MM.1S (cell line): ENCODE measurements at regions not wholly inside any gene's neighbourhood (a gene's known extent, or its start where the extent isn't known, plus 50 kb on each side); places are given as distances from the start of the nearest gene placed in this dataset.

Experiments
- DNase-seq: peaks from one replicate; pipeline ENCODE4 v3.0.0-alpha.2; 2015
- H2AFZ ChIP-seq: fragments of 300-600 bp; sonication (generic); 2 replicates; pipeline ENCODE4 v1.6.0; 2016; ENCODE audit warnings: antibody characterized with exemption, low read length
- H3F3A ChIP-seq: fragments of 300-600 bp; sonication (generic); 2 replicates; pipeline ENCODE4 v1.6.1; 2016; ENCODE audit warnings: mild to moderate bottlenecking, antibody characterized with exemption, low read length, moderate library complexity, mixed read lengths; ENCODE audit not compliant: insufficient read depth
- H3K27ac ChIP-seq: fragments of 300-600 bp; sonication (generic); 2 replicates; pipeline ENCODE4 v1.5.1; 2016; ENCODE audit warnings: mild to moderate bottlenecking, low read length
- H3K27me3 ChIP-seq: fragments of 300-600 bp; sonication (generic); replicated peaks from 2 replicates; pipeline ENCODE4 v1.6.0; 2016; ENCODE audit warnings: low read length; ENCODE audit not compliant: insufficient read depth
- H3K36me3 ChIP-seq: fragments of 300-600 bp; sonication (generic); replicated peaks from 2 replicates; pipeline ENCODE4 v1.6.1; 2016; ENCODE audit warnings: mild to moderate bottlenecking, low read length, mixed read lengths; ENCODE audit not compliant: insufficient read depth
- H3K4me1 ChIP-seq: fragments of 300-600 bp; sonication (generic); 2 replicates; pipeline ENCODE4 v1.6.1; 2016; ENCODE audit warnings: low read length, mixed read lengths
- H3K4me2 ChIP-seq: fragments of 300-600 bp; sonication (generic); 2 replicates; pipeline ENCODE4 v1.6.0; 2016; ENCODE audit warnings: low read depth, low read length
- H3K4me3 ChIP-seq: fragments of 300-600 bp; sonication (generic); 2 replicates; pipeline ENCODE4 v1.5.1; 2016; ENCODE audit warnings: low read length, mixed read lengths
- H3K79me2 ChIP-seq: fragments of 300-600 bp; sonication (generic); 2 replicates; pipeline ENCODE4 v1.6.1; 2016; ENCODE audit warnings: mixed run types, low read length, mixed read lengths
- H3K9ac ChIP-seq: fragments of 300-600 bp; sonication (generic); 2 replicates; pipeline ENCODE4 v1.6.1; 2016; ENCODE audit warnings: low read length, mixed read lengths
- H3K9me2 ChIP-seq: fragments of 300-600 bp; sonication (generic); replicated peaks from 2 replicates; pipeline ENCODE4 v1.6.1; 2016; ENCODE audit warnings: mild to moderate bottlenecking, low read length, mixed read lengths; ENCODE audit not compliant: insufficient read depth
- H3K9me3 ChIP-seq: fragments of 300-600 bp; sonication (generic); replicated peaks from 2 replicates; pipeline ENCODE4 v1.6.1; 2016; ENCODE audit warnings: mild to moderate bottlenecking, low read length, mixed read lengths; ENCODE audit not compliant: insufficient read depth
- H4K20me1 ChIP-seq: fragments of 300-600 bp; sonication (generic); 2 replicates; pipeline ENCODE4 v1.6.1; 2016; ENCODE audit warnings: mild to moderate bottlenecking, low read length, moderate library complexity, mixed read lengths; ENCODE audit not compliant: insufficient read depth
- CTCF ChIP-seq: fragments of 300-600 bp; sonication (generic); IDR thresholded peaks from 2 replicates; pipeline ENCODE4 v1.5.1; 2016; ENCODE audit warnings: antibody characterized with exemption, low read length, mixed read lengths
- EZH2 ChIP-seq: fragments of 300-600 bp; sonication (generic); optimal IDR thresholded peaks from 2 replicates; pipeline ENCODE3; 2017; ENCODE audit warnings: low read depth, mild to moderate bottlenecking, antibody characterized with exemption, low read length, mixed read lengths
- EZH2phosphoT487 ChIP-seq: fragments of 300-600 bp; sonication (generic); IDR thresholded peaks from 2 replicates; pipeline ENCODE4 v1.6.1; 2018; ENCODE audit warnings: antibody characterized with exemption, low read length

- no peak for DNase-seq
- H3K79me2 ChIP-seq = no peaks in the 10 kb centered on the region
- no peak overlapping the region for H2AFZ ChIP-seq
- no peaks in the 10 kb centered on the region for H3K36me3 ChIP-seq
- H3K27me3 ChIP-seq = no peaks in the 10 kb centered on the region
- no peak for TF ChIP-seq EZH2phosphoT487
- TF ChIP-seq EZH2 = no peak
- no peak for TF ChIP-seq CTCF
- H4K20me1 ChIP-seq = no peaks in the 10 kb centered on the region
- H3K4me3 ChIP-seq = no peak overlapping the region
- H3K9ac ChIP-seq = no peak overlapping the region
- no peaks in the 10 kb centered on the region for H3K4me1 ChIP-seq
- H3F3A ChIP-seq = no peaks in the 10 kb centered on the region
- no peaks in the 10 kb centered on the region for H3K9me3 ChIP-seq
- H3K27ac ChIP-seq = no peak overlapping the region
- no peaks in the 10 kb centered on the region for H3K9me2 ChIP-seq
- H3K4me2 ChIP-seq = no peak overlapping the region
These were observed 284.6 kb upstream of the CDH5 start for GRCh38 chr16:66081775-66082366.

- H3K36me3 ChIP-seq = no peaks in the 10 kb centered on the region
- TF ChIP-seq EZH2 (no peak), CTCF (no peak), EZH2phosphoT487 (no peak)
- H4K20me1 ChIP-seq = no peaks in the 10 kb centered on the region
- H3K27me3 ChIP-seq = no peaks in the 10 kb centered on the region
- no peak overlapping the region for H3K4me2 ChIP-seq
- H3K9me3 ChIP-seq = no peaks in the 10 kb centered on the region
- DNase-seq = no peak
- H3K9ac ChIP-seq = no peak overlapping the region
- no peak overlapping the region for H3K27ac ChIP-seq
- no peak overlapping the region for H3K4me3 ChIP-seq
- no peaks in the 10 kb centered on the region for H3F3A ChIP-seq
- no peaks in the 10 kb centered on the region for H3K4me1 ChIP-seq
- H2AFZ ChIP-seq = no peak overlapping the region
- H3K79me2 ChIP-seq = no peaks in the 10 kb centered on the region
- no peaks in the 10 kb centered on the region for H3K9me2 ChIP-seq
These were observed 286.7 kb upstream of the CDH5 start for GRCh38 chr16:66079671-66080334.

DNA sequence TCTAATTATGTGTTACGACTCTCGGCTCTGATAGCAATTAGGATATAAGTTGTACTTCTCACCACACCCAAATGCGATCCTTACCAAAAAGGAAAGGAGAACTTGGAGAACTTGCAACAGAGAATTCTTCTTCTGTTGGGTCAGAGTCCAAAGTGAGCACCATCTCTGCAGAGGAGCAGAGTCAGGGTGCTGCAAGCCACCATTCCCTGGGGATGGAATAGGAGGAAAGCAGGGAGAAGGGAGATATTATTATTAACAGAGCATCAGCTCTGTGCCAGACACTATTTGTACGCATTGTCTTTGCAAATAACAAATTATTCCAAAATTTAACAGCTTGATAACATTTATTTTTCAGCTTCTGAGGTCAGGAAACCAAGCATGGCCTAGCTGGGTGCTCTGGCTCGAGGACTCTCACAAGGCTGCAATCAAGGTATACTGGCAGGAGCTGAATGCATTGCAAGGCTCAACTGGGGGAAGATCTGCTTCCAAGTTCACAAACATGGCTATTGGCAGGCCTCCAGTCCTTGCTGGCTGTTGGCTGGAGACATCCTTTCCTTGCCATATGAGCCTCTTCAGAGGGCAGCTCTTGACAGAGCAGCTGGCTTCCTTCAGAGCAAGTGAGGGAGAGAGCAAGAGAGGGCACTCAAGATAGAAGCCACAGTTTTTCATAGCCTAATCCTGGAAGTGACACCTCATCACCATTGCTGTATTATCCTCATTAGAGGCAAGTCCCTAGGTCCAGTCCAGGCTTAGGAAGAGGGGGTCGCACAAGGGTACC lies 296.2 kb upstream of the CDH5 start:
- Histone ChIP-seq H3K4me2 (no peak overlapping the region), H3K79me2 (no peaks in the 10 kb centered on the region), H3F3A (no peaks in the 10 kb centered on the region), H3K36me3 (no peaks in the 10 kb centered on the region), H3K27ac (no peak overlapping the region), H2AFZ (no peak overlapping the region), H3K4me1 (no peaks in the 10 kb centered on the region), H3K4me3 (no peak overlapping the region), H3K9me2 (no peaks in the 10 kb centered on the region), H3K9ac (no peak overlapping the region), H4K20me1 (no peaks in the 10 kb centered on the region), H3K9me3 (no peaks in the 10 kb centered on the region), H3K27me3 (no peaks in the 10 kb centered on the region)
- DNase-seq = no peak
- TF ChIP-seq CTCF (no peak), EZH2phosphoT487 (no peak), EZH2 (no peak)
